MM.1S (cell line): ENCODE measurements at regions not wholly inside any gene's neighbourhood (a gene's known extent, or its start where the extent isn't known, plus 50 kb on each side); places are given as distances from the start of the nearest gene placed in this dataset.

Experiments used
- DNase-seq: peaks from one replicate; pipeline ENCODE4 v3.0.0-alpha.2; 2015
- H2AFZ ChIP-seq: fragments of 300-600 bp; sonication (generic); 2 replicates; pipeline ENCODE4 v1.6.0; 2016; ENCODE audit warnings: antibody characterized with exemption, low read length
- H3F3A ChIP-seq: fragments of 300-600 bp; sonication (generic); 2 replicates; pipeline ENCODE4 v1.6.1; 2016; ENCODE audit warnings: mild to moderate bottlenecking, antibody characterized with exemption, low read length, moderate library complexity, mixed read lengths; ENCODE audit not compliant: insufficient read depth
- H3K27ac ChIP-seq: fragments of 300-600 bp; sonication (generic); 2 replicates; pipeline ENCODE4 v1.5.1; 2016; ENCODE audit warnings: mild to moderate bottlenecking, low read length
- H3K27me3 ChIP-seq: fragments of 300-600 bp; sonication (generic); replicated peaks from 2 replicates; pipeline ENCODE4 v1.6.0; 2016; ENCODE audit warnings: low read length; ENCODE audit not compliant: insufficient read depth
- H3K36me3 ChIP-seq: fragments of 300-600 bp; sonication (generic); replicated peaks from 2 replicates; pipeline ENCODE4 v1.6.1; 2016; ENCODE audit warnings: mild to moderate bottlenecking, low read length, mixed read lengths; ENCODE audit not compliant: insufficient read depth
- H3K4me1 ChIP-seq: fragments of 300-600 bp; sonication (generic); 2 replicates; pipeline ENCODE4 v1.6.1; 2016; ENCODE audit warnings: low read length, mixed read lengths
- H3K4me2 ChIP-seq: fragments of 300-600 bp; sonication (generic); 2 replicates; pipeline ENCODE4 v1.6.0; 2016; ENCODE audit warnings: low read depth, low read length
- H3K4me3 ChIP-seq: fragments of 300-600 bp; sonication (generic); 2 replicates; pipeline ENCODE4 v1.5.1; 2016; ENCODE audit warnings: low read length, mixed read lengths
- H3K79me2 ChIP-seq: fragments of 300-600 bp; sonication (generic); 2 replicates; pipeline ENCODE4 v1.6.1; 2016; ENCODE audit warnings: mixed run types, low read length, mixed read lengths
- H3K9ac ChIP-seq: fragments of 300-600 bp; sonication (generic); 2 replicates; pipeline ENCODE4 v1.6.1; 2016; ENCODE audit warnings: low read length, mixed read lengths
- H3K9me2 ChIP-seq: fragments of 300-600 bp; sonication (generic); replicated peaks from 2 replicates; pipeline ENCODE4 v1.6.1; 2016; ENCODE audit warnings: mild to moderate bottlenecking, low read length, mixed read lengths; ENCODE audit not compliant: insufficient read depth
- H3K9me3 ChIP-seq: fragments of 300-600 bp; sonication (generic); replicated peaks from 2 replicates; pipeline ENCODE4 v1.6.1; 2016; ENCODE audit warnings: mild to moderate bottlenecking, low read length, mixed read lengths; ENCODE audit not compliant: insufficient read depth
- H4K20me1 ChIP-seq: fragments of 300-600 bp; sonication (generic); 2 replicates; pipeline ENCODE4 v1.6.1; 2016; ENCODE audit warnings: mild to moderate bottlenecking, low read length, moderate library complexity, mixed read lengths; ENCODE audit not compliant: insufficient read depth
- CTCF ChIP-seq: fragments of 300-600 bp; sonication (generic); IDR thresholded peaks from 2 replicates; pipeline ENCODE4 v1.5.1; 2016; ENCODE audit warnings: antibody characterized with exemption, low read length, mixed read lengths
- EZH2 ChIP-seq: fragments of 300-600 bp; sonication (generic); optimal IDR thresholded peaks from 2 replicates; pipeline ENCODE3; 2017; ENCODE audit warnings: low read depth, mild to moderate bottlenecking, antibody characterized with exemption, low read length, mixed read lengths
- EZH2phosphoT487 ChIP-seq: fragments of 300-600 bp; sonication (generic); IDR thresholded peaks from 2 replicates; pipeline ENCODE4 v1.6.1; 2018; ENCODE audit warnings: antibody characterized with exemption, low read length

- H3K4me2 ChIP-seq, result no peak overlapping the region
- no peak overlapping the region for H3K4me3 ChIP-seq
- H2AFZ ChIP-seq, result no peak overlapping the region
- no peaks in the 10 kb centered on the region for H3F3A ChIP-seq
- no peaks in the 10 kb centered on the region for H3K79me2 ChIP-seq
- no peaks in the 10 kb centered on the region for H4K20me1 ChIP-seq
- DNase-seq, result no peak
- H3K9me2 ChIP-seq, result no peaks in the 10 kb centered on the region
- H3K27ac ChIP-seq, result no peak overlapping the region
- no peaks in the 10 kb centered on the region for H3K36me3 ChIP-seq
- H3K4me1 ChIP-seq, result no peaks in the 10 kb centered on the region
- H3K9ac ChIP-seq, result no peak overlapping the region
- no peaks in the 10 kb centered on the region for H3K27me3 ChIP-seq
- no peak for TF ChIP-seq EZH2
- no peak for TF ChIP-seq CTCF
- no peak for TF ChIP-seq EZH2phosphoT487
- H3K9me3 ChIP-seq, result no peaks in the 10 kb centered on the region
Measured at GRCh38 chr10:57202356-57202755, 841.3 kb upstream of the ZWINT start.

GRCh38 chr10:57188846-57189245 is 827.8 kb upstream of the ZWINT start:
- no peak overlapping the region for H3K9ac ChIP-seq
- H3K9me3 ChIP-seq, result no peaks in the 10 kb centered on the region
- H2AFZ ChIP-seq, result no peak overlapping the region
- no peaks in the 10 kb centered on the region for H4K20me1 ChIP-seq
- H3K4me1 ChIP-seq, result no peaks in the 10 kb centered on the region
- H3K4me2 ChIP-seq, result no peak overlapping the region
- no peaks in the 10 kb centered on the region for H3K79me2 ChIP-seq
- no peak overlapping the region for H3K27ac ChIP-seq
- no peaks in the 10 kb centered on the region for H3K27me3 ChIP-seq
- no peaks in the 10 kb centered on the region for H3F3A ChIP-seq
- no peak for DNase-seq
- H3K4me3 ChIP-seq, result no peak overlapping the region
- TF ChIP-seq EZH2phosphoT487 (no peak), EZH2 (no peak), CTCF (no peak)
- no peaks in the 10 kb centered on the region for H3K9me2 ChIP-seq
- H3K36me3 ChIP-seq, result no peaks in the 10 kb centered on the region

GRCh38 chr10:57186201-57186600 is 825.1 kb upstream of the ZWINT start:
- H3K36me3 ChIP-seq, result no peaks in the 10 kb centered on the region
- H3K9me3 ChIP-seq, result no peaks in the 10 kb centered on the region
- H3K4me3 ChIP-seq, result no peak overlapping the region
- no peaks in the 10 kb centered on the region for H3F3A ChIP-seq
- TF ChIP-seq EZH2 (no peak), CTCF (no peak), EZH2phosphoT487 (no peak)
- no peaks in the 10 kb centered on the region for H4K20me1 ChIP-seq
- no peaks in the 10 kb centered on the region for H3K4me1 ChIP-seq
- DNase-seq, result no peak
- H3K9me2 ChIP-seq, result no peaks in the 10 kb centered on the region
- H3K9ac ChIP-seq, result no peak overlapping the region
- H3K4me2 ChIP-seq, result no peak overlapping the region
- H3K27me3 ChIP-seq, result no peaks in the 10 kb centered on the region
- no peak overlapping the region for H2AFZ ChIP-seq
- no peaks in the 10 kb centered on the region for H3K79me2 ChIP-seq
- H3K27ac ChIP-seq, result no peak overlapping the region
